SU-DHL-6 (cell line): ENCODE measurements at regions not wholly inside any gene's neighbourhood (a gene's known extent, or its start where the extent isn't known, plus 50 kb on each side); places are given as distances from the start of the nearest gene placed in this dataset.

Experiments
- H2AFZ ChIP-seq: fragments of 200-600 bp; sonication (generic); 2 replicates; pipeline ENCODE4 v1.6.1; 2014; ENCODE audit warnings: low read depth, mild to moderate bottlenecking, moderate library complexity, mixed read lengths, antibody characterized with exemption, low read length; ENCODE audit not compliant: severe bottlenecking
- H3F3A ChIP-seq: fragments of 200-600 bp; shearing (Covaris generic); 2 replicates; pipeline ENCODE4 v1.6.0; 2016; ENCODE audit warnings: antibody characterized with exemption, mild to moderate bottlenecking; ENCODE audit not compliant: insufficient read depth
- H3K27ac ChIP-seq: fragments of 200-600 bp; sonication (generic); 2 replicates; pipeline ENCODE4 v1.5.1; 2016; ENCODE audit warnings: low read depth, mild to moderate bottlenecking, low read length, moderate library complexity, mixed read lengths
- H3K27me3 ChIP-seq: fragments of 200-600 bp; sonication (generic), shearing (Covaris generic); 2 replicates; pipeline ENCODE4 v1.6.0; 2014; ENCODE audit warnings: mild to moderate bottlenecking, low read length
- H3K36me3 ChIP-seq: fragments of 200-600 bp; sonication (generic); 2 replicates; pipeline ENCODE4 v1.6.1; 2014; ENCODE audit warnings: mild to moderate bottlenecking, low read length, mixed read lengths
- H3K4me2 ChIP-seq: fragments of 300-600, 200-600 bp; shearing (Covaris generic), sonication (generic); 2 replicates; pipeline ENCODE4 v1.6.0; 2014; ENCODE audit warnings: low read length, low read depth, mild to moderate bottlenecking; ENCODE audit not compliant: poor library complexity, severe bottlenecking
- H3K4me3 ChIP-seq: fragments of 200-600 bp; sonication (generic); 2 replicates; pipeline ENCODE4 v1.5.1; 2014; ENCODE audit warnings: antibody characterized with exemption, low read length, mild to moderate bottlenecking, mixed read lengths; ENCODE audit not compliant: insufficient read depth, poor library complexity, severe bottlenecking
- H3K79me2 ChIP-seq: fragments of 200-600 bp; sonication (generic); 2 replicates; pipeline ENCODE4 v1.6.1; 2014; ENCODE audit warnings: mild to moderate bottlenecking, low read length, moderate library complexity; ENCODE audit not compliant: insufficient read depth
- H3K9ac ChIP-seq: fragments of 200-600 bp; sonication (generic); 2 replicates; pipeline ENCODE4 v1.7.0; 2014; ENCODE audit warnings: mild to moderate bottlenecking, low read length
- H3K9me2 ChIP-seq: fragments of 200-600 bp; sonication (generic); replicated peaks from 2 replicates; pipeline ENCODE4 v1.6.1; 2014; ENCODE audit warnings: low read length; ENCODE audit not compliant: insufficient read depth
- H3K9me3 ChIP-seq: fragments of 200-600 bp; sonication (generic); 2 replicates; pipeline ENCODE4 v1.6.1; 2014; ENCODE audit warnings: low read length, mixed read lengths; ENCODE audit not compliant: insufficient read depth
- H4K20me1 ChIP-seq: fragments of 200-600 bp; sonication (generic); 2 replicates; pipeline ENCODE4 v1.6.1; 2014; ENCODE audit warnings: low read depth, mild to moderate bottlenecking, antibody characterized with exemption, low read length, moderate library complexity, mixed read lengths
- EZH2phosphoT487 ChIP-seq: fragments of 200-600 bp; sonication (generic), shearing (Covaris generic); conservative IDR thresholded peaks from 2 replicates; pipeline ENCODE4 v1.6.1; 2018; ENCODE audit warnings: mild to moderate bottlenecking, antibody characterized with exemption, low read length, moderate library complexity, mixed read lengths
- TF ChIP-seq, protein P1 (sequence below): fragments of 200-600 bp; sonication (generic); IDR thresholded peaks from one replicate; pipeline ENCODE4 v1.5.1; 2017; ENCODE audit warnings: antibody characterized with exemption, mild to moderate bottlenecking, low read length, moderate library complexity; ENCODE audit not compliant: insufficient read depth, poor library complexity, severe bottlenecking

DNA sequence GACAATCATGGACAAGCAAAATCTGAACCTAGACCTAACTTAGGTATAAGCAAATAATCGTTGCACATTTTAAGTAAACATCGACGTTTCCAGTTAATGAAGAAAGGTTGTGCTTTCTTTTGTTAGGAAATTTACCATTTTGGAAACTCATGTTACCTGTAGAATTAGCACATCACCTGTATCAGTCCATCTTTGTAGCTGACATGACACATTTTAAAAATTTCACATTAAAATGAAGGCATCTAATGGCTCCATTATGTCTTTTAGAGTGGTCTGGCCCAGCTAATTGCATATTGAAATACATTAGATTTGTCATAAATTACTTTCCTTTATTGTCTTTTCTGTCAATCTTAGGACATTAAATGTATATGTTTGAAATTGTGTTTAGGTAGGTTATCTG lies 119.0 kb upstream of the MGAT5 start:
- Histone ChIP-seq H3K4me3 (no peak overlapping the region), H3K9ac (no peak overlapping the region), H3K9me2 (no peaks in the 10 kb centered on the region), H3K4me2 (no peak overlapping the region), H3K27ac (no peak overlapping the region), H3K36me3 (no peaks in the 10 kb centered on the region), H3K79me2 (peaks cover 25% of the 10 kb centered on the region), H3K9me3 (no peaks in the 10 kb centered on the region), H4K20me1 (peaks cover 14% of the 10 kb centered on the region; the same call in 1 of the 2 replicates), H2AFZ (no peak overlapping the region), H3K27me3 (no peaks in the 10 kb centered on the region), H3F3A (no peaks in the 10 kb centered on the region)
- TF ChIP-seq, protein P1, sequence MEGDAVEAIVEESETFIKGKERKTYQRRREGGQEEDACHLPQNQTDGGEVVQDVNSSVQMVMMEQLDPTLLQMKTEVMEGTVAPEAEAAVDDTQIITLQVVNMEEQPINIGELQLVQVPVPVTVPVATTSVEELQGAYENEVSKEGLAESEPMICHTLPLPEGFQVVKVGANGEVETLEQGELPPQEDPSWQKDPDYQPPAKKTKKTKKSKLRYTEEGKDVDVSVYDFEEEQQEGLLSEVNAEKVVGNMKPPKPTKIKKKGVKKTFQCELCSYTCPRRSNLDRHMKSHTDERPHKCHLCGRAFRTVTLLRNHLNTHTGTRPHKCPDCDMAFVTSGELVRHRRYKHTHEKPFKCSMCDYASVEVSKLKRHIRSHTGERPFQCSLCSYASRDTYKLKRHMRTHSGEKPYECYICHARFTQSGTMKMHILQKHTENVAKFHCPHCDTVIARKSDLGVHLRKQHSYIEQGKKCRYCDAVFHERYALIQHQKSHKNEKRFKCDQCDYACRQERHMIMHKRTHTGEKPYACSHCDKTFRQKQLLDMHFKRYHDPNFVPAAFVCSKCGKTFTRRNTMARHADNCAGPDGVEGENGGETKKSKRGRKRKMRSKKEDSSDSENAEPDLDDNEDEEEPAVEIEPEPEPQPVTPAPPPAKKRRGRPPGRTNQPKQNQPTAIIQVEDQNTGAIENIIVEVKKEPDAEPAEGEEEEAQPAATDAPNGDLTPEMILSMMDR, result no peak
- TF ChIP-seq EZH2phosphoT487, result no peak

DNA sequence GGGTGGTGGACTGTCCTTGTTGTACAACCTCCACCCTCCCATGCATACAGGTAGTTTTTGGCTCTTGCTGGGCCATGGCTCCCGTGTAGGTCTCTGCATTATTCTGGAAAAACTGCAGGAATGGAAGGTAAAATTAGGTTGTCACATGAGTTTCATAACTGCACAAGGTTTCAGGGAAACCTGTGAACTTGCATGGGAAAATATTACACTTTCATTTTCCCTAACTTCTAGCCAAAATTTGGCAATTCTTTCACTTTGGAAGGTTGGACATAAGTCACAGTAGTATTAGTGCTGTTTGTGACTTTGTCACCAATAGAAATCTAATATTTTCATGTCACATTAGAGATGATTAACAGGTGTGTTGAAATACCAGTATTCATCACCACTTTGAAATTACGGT lies 118.1 kb upstream of the MGAT5 start:
- Histone ChIP-seq H3K9me3 (no peaks in the 10 kb centered on the region), H3K4me2 (no peak overlapping the region), H3K79me2 (peaks cover 29% of the 10 kb centered on the region)

DNA sequence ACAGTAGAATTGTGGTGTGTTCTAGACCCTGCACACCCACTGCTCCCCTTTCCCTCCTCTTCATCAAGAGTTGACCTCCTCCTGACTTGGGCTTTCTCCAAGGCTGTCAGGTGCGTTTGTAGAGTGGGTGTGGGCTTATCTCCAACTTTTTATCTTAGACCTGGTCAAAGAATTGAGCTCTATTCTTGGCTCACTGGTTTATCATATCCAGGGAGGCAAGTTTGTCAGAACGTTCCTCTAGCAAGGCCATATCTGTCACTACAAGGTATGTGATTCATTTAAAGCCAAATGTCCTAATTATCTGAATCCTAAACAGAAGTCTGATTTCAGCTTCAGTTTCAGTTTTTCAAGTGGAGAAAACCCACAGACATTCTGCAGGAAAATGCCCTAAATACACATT lies 117.1 kb upstream of the MGAT5 start:
- Histone ChIP-seq H3K27ac (no peak overlapping the region), H4K20me1 (peaks cover 13% of the 10 kb centered on the region; the same call in 1 of the 2 replicates), H3K9me2 (no peaks in the 10 kb centered on the region), H3F3A (no peaks in the 10 kb centered on the region), H3K27me3 (no peaks in the 10 kb centered on the region), H2AFZ (no peak overlapping the region), H3K9ac (no peak overlapping the region), H3K4me2 (no peak overlapping the region), H3K79me2 (peaks cover 27% of the 10 kb centered on the region), H3K4me3 (no peak overlapping the region), H3K9me3 (no peaks in the 10 kb centered on the region), H3K36me3 (no peaks in the 10 kb centered on the region)
- no peak for TF ChIP-seq EZH2phosphoT487
- TF ChIP-seq, protein P1, result no peak

More for the DNA sequence above, 118.1 kb upstream of the MGAT5 start:
- no peak overlapping the region for H2AFZ ChIP-seq
- H3K36me3 ChIP-seq, result no peaks in the 10 kb centered on the region
- no peaks in the 10 kb centered on the region for H3K9me2 ChIP-seq
- no peak for TF ChIP-seq EZH2phosphoT487
- TF ChIP-seq, protein P1, result no peak
- no peak overlapping the region for H3K27ac ChIP-seq
- H3K4me3 ChIP-seq, result no peak overlapping the region
- H4K20me1 ChIP-seq, result peaks cover 14% of the 10 kb centered on the region; the same call in 1 of the 2 replicates
- H3K27me3 ChIP-seq, result no peaks in the 10 kb centered on the region
- H3F3A ChIP-seq, result no peaks in the 10 kb centered on the region
- no peak overlapping the region for H3K9ac ChIP-seq

DNA sequence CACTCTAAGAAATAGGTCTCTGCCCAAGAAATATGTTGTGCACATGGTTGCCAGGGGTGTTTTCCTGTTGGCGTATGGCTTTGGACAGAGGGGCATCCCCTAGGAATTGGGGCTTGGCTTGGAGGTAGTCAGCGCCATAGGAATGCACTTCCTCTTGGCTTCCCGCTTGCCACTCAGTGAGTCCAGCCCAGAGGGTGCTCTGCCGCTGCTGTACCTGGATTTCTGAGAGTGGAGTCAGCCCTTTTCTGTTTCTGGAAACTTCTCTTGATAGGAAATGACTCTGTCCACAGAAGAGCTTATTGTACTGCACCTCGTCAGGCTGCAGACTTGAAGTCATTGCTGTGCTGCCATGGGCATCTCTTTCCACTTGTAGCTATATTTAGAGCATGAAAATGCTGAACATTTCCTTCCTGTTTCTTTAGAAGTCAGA lies 116.7 kb upstream of the MGAT5 start:
- H2AFZ ChIP-seq, result no peak overlapping the region
- no peaks in the 10 kb centered on the region for H3K27me3 ChIP-seq
- no peak overlapping the region for H3K4me3 ChIP-seq
- no peak overlapping the region for H3K9ac ChIP-seq
- no peak overlapping the region for H3K27ac ChIP-seq
- H3K9me3 ChIP-seq, result no peaks in the 10 kb centered on the region
- H3K4me2 ChIP-seq, result no peak overlapping the region
- peaks cover 11% of the 10 kb centered on the region; the same call in 1 of the 2 replicates for H4K20me1 ChIP-seq
- no peaks in the 10 kb centered on the region for H3F3A ChIP-seq
- TF ChIP-seq, protein P1, result no peak
- no peak for TF ChIP-seq EZH2phosphoT487
- H3K79me2 ChIP-seq, result peaks cover 23% of the 10 kb centered on the region
- no peaks in the 10 kb centered on the region for H3K9me2 ChIP-seq
- H3K36me3 ChIP-seq, result no peaks in the 10 kb centered on the region
